ENCODE measurements at regions not wholly inside any gene's neighbourhood (a gene's known extent, or its start where the extent isn't known, plus 50 kb on each side); places are given as distances from the start of the nearest gene placed in this dataset.

DNA sequence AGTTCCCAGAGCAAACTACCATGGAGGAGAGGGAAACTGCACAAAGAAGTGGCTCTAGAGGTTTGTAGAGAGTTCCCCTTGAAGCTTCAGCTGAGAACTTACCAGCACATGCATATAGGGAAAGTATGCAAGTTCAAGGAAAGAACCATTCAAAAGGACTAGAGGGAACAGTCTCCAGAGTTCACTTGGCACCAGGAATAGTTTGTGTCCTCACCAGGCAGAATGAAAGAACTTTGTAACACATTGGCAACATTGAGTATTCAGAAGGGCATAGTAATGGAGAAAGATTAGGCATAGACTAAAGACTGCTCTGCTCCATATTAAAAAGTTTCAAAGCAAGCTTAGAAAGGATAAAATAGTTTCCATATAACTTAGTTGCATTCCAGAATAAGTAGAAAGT lies 155.4 kb upstream of the TOM1L1 start:
- TF ChIP-seq CTCF (IDR thresholded peaks at IDR 0.05) (no peak), POLR2A (IDR thresholded peaks at IDR 0.05) (no peak)

Measured in heart left ventricle (tissue), 13 donors.